WTC11 (cell line): ENCODE measurements at regions not wholly inside any gene's neighbourhood (a gene's known extent, or its start where the extent isn't known, plus 50 kb on each side); places are given as distances from the start of the nearest gene placed in this dataset.

Experiments
- ATAC-seq: fragments of 200-7000 bp; cut with Tn5 transposase; 2 replicates; pipeline ENCODE4 v1.10.0; 2021; ENCODE audit warnings: mild to moderate bottlenecking, moderate library complexity
- CTCF ChIA-PET: fragments of 300-600 bp; sonication (Branson Sonifier 250); formaldehyde crosslinking; loops from one replicate; lab custom pipeline; 2021; ENCODE audit warnings: antibody characterized with exemption; lab: Charles Lee
- POLR2A ChIA-PET: fragments of 350-600 bp; sonication (Branson Sonifier 250); formaldehyde crosslinking; loops from one replicate; lab custom pipeline; 2021; ENCODE audit warnings: antibody characterized with exemption; lab: Charles Lee
- DNase-seq: peaks from one replicate; pipeline ENCODE4 v3.0.0; 2021; ENCODE audit warnings: low spot score
- H3K27ac Mint-ChIP-seq: 2 replicates; pipeline ENCODE4 v1.8.0; 2021; ENCODE audit warnings: mixed read lengths
- H3K27me3 Mint-ChIP-seq: 2 replicates; pipeline ENCODE4 v1.8.0; 2021; ENCODE audit warnings: low read depth, mild to moderate bottlenecking, moderate library complexity, mixed read lengths
- H3K36me3 Mint-ChIP-seq: 2 replicates; pipeline ENCODE4 v1.8.0; 2021; ENCODE audit warnings: mixed read lengths
- H3K4me1 Mint-ChIP-seq: 2 replicates; pipeline ENCODE4 v1.8.0; 2022; ENCODE audit warnings: mixed read lengths
- H3K4me3 Mint-ChIP-seq: 2 replicates; pipeline ENCODE4 v1.8.0; 2021; ENCODE audit warnings: mild to moderate bottlenecking, moderate library complexity, mixed read lengths
- H3K9me3 Mint-ChIP-seq: 2 replicates; pipeline ENCODE4 v1.8.0; 2021; ENCODE audit warnings: mixed read lengths
- AFF4 ChIP-seq: sonication (generic); formaldehyde crosslinking; IDR thresholded peaks from 2 replicates; pipeline ENCODE4 v1.8.1; 2023; ENCODE audit warnings: mild to moderate bottlenecking, missing genetic modification reagents, borderline replicate concordance
- CBFB ChIP-seq: sonication (generic); formaldehyde crosslinking; IDR thresholded peaks from 2 replicates; pipeline ENCODE4 v1.8.1; 2022; ENCODE audit warnings: mild to moderate bottlenecking, low read depth, missing genetic modification reagents
- CDX4 ChIP-seq: fragments of 250-450 bp; sonication (Bioruptor Pico); IDR thresholded peaks from 2 replicates; pipeline ENCODE4 v1.9.0; 2021; ENCODE audit warnings: moderate library complexity, mild to moderate bottlenecking, inconsistent platforms, borderline replicate concordance
- CTCF ChIP-seq: fragments of 200-600 bp; IDR thresholded peaks from 2 replicates; pipeline ENCODE4 v1.8.0; 2022; ENCODE audit warnings: antibody characterized with exemption
- E2F1 ChIP-seq: sonication (generic); formaldehyde crosslinking; IDR thresholded peaks from 2 replicates; pipeline ENCODE4 v1.8.0; 2022; ENCODE audit warnings: mild to moderate bottlenecking, missing genetic modification reagents
- ELF4 ChIP-seq: sonication (generic); formaldehyde crosslinking; IDR thresholded peaks from 2 replicates; pipeline ENCODE4 v1.8.1; 2022; ENCODE audit warnings: low read depth, mild to moderate bottlenecking, moderate library complexity, missing genetic modification reagents
- EMX1 ChIP-seq: fragments of 250-450 bp; sonication (Bioruptor Pico); IDR thresholded peaks from 2 replicates; pipeline ENCODE4 v1.8.0; 2021; ENCODE audit warnings: mild to moderate bottlenecking
- FOXK1 ChIP-seq: sonication (generic); formaldehyde crosslinking; IDR thresholded peaks from 2 replicates; pipeline ENCODE4 v1.8.0; 2022; ENCODE audit warnings: mild to moderate bottlenecking, moderate library complexity, missing genetic modification reagents
- GABPB1 ChIP-seq: sonication (generic); formaldehyde crosslinking; IDR thresholded peaks from 2 replicates; pipeline ENCODE4 v1.8.1; 2023; ENCODE audit warnings: mild to moderate bottlenecking, missing genetic modification reagents
- JUN ChIP-seq: sonication (generic); formaldehyde crosslinking; IDR thresholded peaks from 2 replicates; pipeline ENCODE4 v1.8.0; 2023; ENCODE audit warnings: mild to moderate bottlenecking, missing genetic modification reagents
- MLX ChIP-seq: sonication (generic); formaldehyde crosslinking; IDR thresholded peaks from 2 replicates; pipeline ENCODE4 v1.8.1; 2023; ENCODE audit warnings: mild to moderate bottlenecking, missing genetic modification reagents, moderate library complexity
- MXD4 ChIP-seq: fragments of 250-450 bp; sonication (Bioruptor Pico); IDR thresholded peaks from 2 replicates; pipeline ENCODE4 v1.8.0; 2021; ENCODE audit warnings: mild to moderate bottlenecking, moderate library complexity, borderline replicate concordance
- NFE2L1 ChIP-seq: sonication (generic); formaldehyde crosslinking; IDR thresholded peaks from 2 replicates; pipeline ENCODE4 v1.8.1; 2023; ENCODE audit warnings: missing genetic modification reagents
- NR1H2 ChIP-seq: sonication (generic); formaldehyde crosslinking; IDR thresholded peaks from 2 replicates; pipeline ENCODE4 v1.9.0; 2021; ENCODE audit warnings: mild to moderate bottlenecking, moderate library complexity, missing genetic modification reagents
- RELA ChIP-seq: sonication (generic); formaldehyde crosslinking; IDR thresholded peaks from 2 replicates; pipeline ENCODE4 v1.8.1; 2022; ENCODE audit warnings: missing genetic modification reagents, mild to moderate bottlenecking, borderline replicate concordance
- SMAD3 ChIP-seq: sonication (generic); formaldehyde crosslinking; IDR thresholded peaks from 2 replicates; pipeline ENCODE4 v1.8.0; 2022; ENCODE audit warnings: missing genetic modification reagents, mild to moderate bottlenecking, borderline replicate concordance
- SOX15 ChIP-seq: fragments of 250-450 bp; sonication (Bioruptor Pico); IDR thresholded peaks from 2 replicates; pipeline ENCODE4 v1.9.0; 2021; ENCODE audit warnings: mild to moderate bottlenecking
- SP1 ChIP-seq: sonication (generic); formaldehyde crosslinking; conservative IDR thresholded peaks from 2 replicates; pipeline ENCODE4 v1.8.1; 2022; ENCODE audit warnings: missing genetic modification reagents
- TCF7 ChIP-seq: sonication (generic); formaldehyde crosslinking; IDR thresholded peaks from 2 replicates; pipeline ENCODE4 v1.8.0; 2022; ENCODE audit warnings: mild to moderate bottlenecking, low read depth, missing genetic modification reagents, moderate library complexity
- TEAD1 ChIP-seq: sonication (generic); formaldehyde crosslinking; IDR thresholded peaks from 2 replicates; pipeline ENCODE4 v1.8.0; 2022; ENCODE audit warnings: mild to moderate bottlenecking, missing genetic modification reagents
- ZNF219 ChIP-seq: sonication (generic); formaldehyde crosslinking; IDR thresholded peaks from 2 replicates; pipeline ENCODE4 v1.8.0; 2023; ENCODE audit warnings: missing genetic modification reagents, mild to moderate bottlenecking, borderline replicate concordance
- ZNF512 ChIP-seq: sonication (generic); formaldehyde crosslinking; IDR thresholded peaks from 2 replicates; pipeline ENCODE4 v1.8.1; 2022; ENCODE audit warnings: missing genetic modification reagents, borderline replicate concordance

GRCh38 chr7:41586931-41587640 is 115.8 kb downstream of the INHBA start:
- TF ChIP-seq ELF4 (CRISPR knock-in tag), result no peak
- TF ChIP-seq JUN (CRISPR knock-in tag), result no peak
- no peak for TF ChIP-seq TCF7 (CRISPR knock-in tag)
- no peak for TF ChIP-seq ZNF219 (CRISPR knock-in tag)
- no peak for TF ChIP-seq NR1H2
- no peak for TF ChIP-seq MLX (CRISPR knock-in tag)
- TF ChIP-seq AFF4 (CRISPR knock-in tag), result no peak
- no peak for TF ChIP-seq E2F1 (CRISPR knock-in tag)
- no peak for TF ChIP-seq CTCF
- TF ChIP-seq NFE2L1, result no peak
- TF ChIP-seq EMX1, result no peak
- TF ChIP-seq FOXK1, result no peak
- no peak for TF ChIP-seq RELA (CRISPR knock-in tag)
- no peak for TF ChIP-seq SMAD3
- TF ChIP-seq, all 79 proteins: peak for 0
- POLR2A ChIA-PET, result no interaction called here
- H3K27me3 Mint-ChIP-seq, result no peaks in the 10 kb centered on the region
- H3K4me3 Mint-ChIP-seq, result no peak overlapping the region
- peaks cover 22% of the 10 kb centered on the region for H3K9me3 Mint-ChIP-seq
- no peak for DNase-seq
- no peak for ATAC-seq
- H3K4me1 Mint-ChIP-seq, result 0 out of 2 replicates have a peak, but pooled peaks cover 4% of the 10 kb centered on the region
- CTCF ChIA-PET, result interaction anchor here (1.2 kb wide), 1 partner anchor 13 kb away, joined by 3 read pairs; no protein-coding TSS in a partner anchor
- H3K36me3 Mint-ChIP-seq, result peaks cover 13% of the 10 kb centered on the region
- no peak overlapping the region for H3K27ac Mint-ChIP-seq

- Mint-ChIP-seq H3K36me3 (no peaks in the 10 kb centered on the region), H3K4me3 (no peak overlapping the region), H3K4me1 (no peaks in the 10 kb centered on the region), H3K27ac (no peak overlapping the region), H3K9me3 (peaks cover 17% of the 10 kb centered on the region), H3K27me3 (no peaks in the 10 kb centered on the region)
- ATAC-seq (no peak), DNase-seq (no peak)
- POLR2A ChIA-PET, result no interaction called here
- CTCF ChIA-PET, result interaction anchor here (1.1 kb wide), 1 partner anchor 15 kb away, joined by 4 read pairs; no protein-coding TSS in a partner anchor
- no peak for TF ChIP-seq TEAD1 (CRISPR knock-in tag)
These were observed 118.1 kb downstream of the INHBA start for GRCh38 chr7:41584746-41585145.

GRCh38 chr7:41582116-41582515 is 120.8 kb downstream of the INHBA start:
- CTCF ChIA-PET, result no interaction called here
- DNase-seq, result no peak
- TF ChIP-seq CDX4 (CRISPR knock-in tag) (no peak), ZNF512 (no peak), SP1 (CRISPR knock-in tag) (no peak), MXD4 (CRISPR knock-in tag) (no peak), EMX1 (no peak), CBFB (CRISPR knock-in tag) (no peak), SOX15 (no peak), GABPB1 (no peak)

More at GRCh38 chr7:41582116-41582515, 120.8 kb downstream of the INHBA start:
- H3K4me3 Mint-ChIP-seq, result no peak overlapping the region
- H3K27me3 Mint-ChIP-seq, result no peaks in the 10 kb centered on the region
- H3K4me1 Mint-ChIP-seq, result no peaks in the 10 kb centered on the region
- no peak for ATAC-seq
- no peaks in the 10 kb centered on the region for H3K36me3 Mint-ChIP-seq
- peaks cover 15% of the 10 kb centered on the region for H3K9me3 Mint-ChIP-seq
- POLR2A ChIA-PET, result no interaction called here
- H3K27ac Mint-ChIP-seq, result no peak overlapping the region
